ENCODE measurements at regions not wholly inside any gene's neighbourhood (a gene's known extent, or its start where the extent isn't known, plus 50 kb on each side); places are given as distances from the start of the nearest gene placed in this dataset.
"Not testable (repeated sequence)": the region's sequence is repeated elsewhere in the genome, so short reads cannot be mapped to it uniquely, and the experiment has no call there.

GRCh38 chr3:882533-882932, 210.3 kb upstream of the CNTN6 start:
- Histone ChIP-seq H3K27me3 (ENCODE audit: control insufficient read depth in 1 of 2, insufficient read depth in 2 of 2, low read length in 2 of 2) (no peaks in the 10 kb centered on the region), H3K36me3 (ENCODE audit: insufficient read depth, low read length) (no peaks in the 10 kb centered on the region), H3K4me1 (ENCODE audit: insufficient read depth, low read length) (no peaks in the 10 kb centered on the region), H3K27ac (ENCODE audit: low read depth, low read length) (no peak overlapping the region), H3K9me3 (ENCODE audit: low read length) (no peaks in the 10 kb centered on the region), H3K4me3 (ENCODE audit: low read depth in 1 of 2, low read length in 2 of 2) (no peak overlapping the region), H3K9ac (ENCODE audit: low read length) (no peak overlapping the region)

- Histone ChIP-seq H3K36me3 (ENCODE audit: insufficient read depth, low read length) (no peaks in the 10 kb centered on the region), H3K27ac (ENCODE audit: low read depth, low read length) (no peak overlapping the region), H3K4me1 (ENCODE audit: insufficient read depth, low read length) (no peaks in the 10 kb centered on the region), H3K27me3 (ENCODE audit: control insufficient read depth in 1 of 2, insufficient read depth in 2 of 2, low read length in 2 of 2) (no peaks in the 10 kb centered on the region), H3K9ac (ENCODE audit: low read length) (no peak overlapping the region), H3K9me3 (ENCODE audit: low read length) (no peaks in the 10 kb centered on the region), H3K4me3 (ENCODE audit: low read depth in 1 of 2, low read length in 2 of 2) (no peak overlapping the region)
Measured at GRCh38 chr3:901953-902778, 190.7 kb upstream of the CNTN6 start.

GRCh38 chr3:905217-905616, 187.6 kb upstream of the CNTN6 start:
- no peaks in the 10 kb centered on the region for H3K27me3 ChIP-seq (ENCODE audit: control insufficient read depth in 1 of 2, insufficient read depth in 2 of 2, low read length in 2 of 2)
- H3K4me3 ChIP-seq (ENCODE audit: low read depth in 1 of 2, low read length in 2 of 2), result no peak overlapping the region
- H3K36me3 ChIP-seq (ENCODE audit: insufficient read depth, low read length), result no peaks in the 10 kb centered on the region
- no peak overlapping the region for H3K27ac ChIP-seq (ENCODE audit: low read depth, low read length)
- H3K9me3 ChIP-seq (ENCODE audit: low read length), result no peaks in the 10 kb centered on the region
- no peak overlapping the region for H3K9ac ChIP-seq (ENCODE audit: low read length)
- H3K4me1 ChIP-seq (ENCODE audit: insufficient read depth, low read length), result no peaks in the 10 kb centered on the region

GRCh38 chr3:906739-907138, 186.1 kb upstream of the CNTN6 start:
- Histone ChIP-seq H3K36me3 (ENCODE audit: insufficient read depth, low read length) (no peaks in the 10 kb centered on the region), H3K9me3 (ENCODE audit: low read length) (no peaks in the 10 kb centered on the region), H3K4me1 (ENCODE audit: insufficient read depth, low read length) (no peaks in the 10 kb centered on the region), H3K4me3 (ENCODE audit: low read depth in 1 of 2, low read length in 2 of 2) (no peak overlapping the region), H3K27me3 (ENCODE audit: control insufficient read depth in 1 of 2, insufficient read depth in 2 of 2, low read length in 2 of 2) (no peaks in the 10 kb centered on the region), H3K9ac (ENCODE audit: low read length) (no peak overlapping the region), H3K27ac (ENCODE audit: low read depth, low read length) (no peak overlapping the region)

GRCh38 chr3:908839-909238, 184.0 kb upstream of the CNTN6 start:
- H3K4me1 ChIP-seq (ENCODE audit: insufficient read depth, low read length), result no peaks in the 10 kb centered on the region
- H3K9me3 ChIP-seq (ENCODE audit: low read length), result no peaks in the 10 kb centered on the region
- H3K9ac ChIP-seq (ENCODE audit: low read length), result no peak overlapping the region
- H3K4me3 ChIP-seq (ENCODE audit: low read depth in 1 of 2, low read length in 2 of 2), result no peak overlapping the region
- no peak overlapping the region for H3K27ac ChIP-seq (ENCODE audit: low read depth, low read length)
- no peaks in the 10 kb centered on the region for H3K36me3 ChIP-seq (ENCODE audit: insufficient read depth, low read length)
- no peaks in the 10 kb centered on the region for H3K27me3 ChIP-seq (ENCODE audit: control insufficient read depth in 1 of 2, insufficient read depth in 2 of 2, low read length in 2 of 2)

GRCh38 chr3:912717-913116, 180.1 kb upstream of the CNTN6 start:
- not testable (repeated sequence) for H3K9me3 ChIP-seq (ENCODE audit: low read length); H3K27me3 ChIP-seq (ENCODE audit: control insufficient read depth in 1 of 2, insufficient read depth in 2 of 2, low read length in 2 of 2); H3K9ac ChIP-seq (ENCODE audit: low read length); H3K27ac ChIP-seq (ENCODE audit: low read depth, low read length); H3K4me3 ChIP-seq (ENCODE audit: low read depth in 1 of 2, low read length in 2 of 2); H3K36me3 ChIP-seq (ENCODE audit: insufficient read depth, low read length); H3K4me1 ChIP-seq (ENCODE audit: insufficient read depth, low read length)

- Histone ChIP-seq H3K9ac (ENCODE audit: low read length) (no peak overlapping the region), H3K36me3 (ENCODE audit: insufficient read depth, low read length) (no peaks in the 10 kb centered on the region), H3K4me1 (ENCODE audit: insufficient read depth, low read length) (no peaks in the 10 kb centered on the region), H3K9me3 (ENCODE audit: low read length) (no peaks in the 10 kb centered on the region), H3K4me3 (ENCODE audit: low read depth in 1 of 2, low read length in 2 of 2) (no peak overlapping the region), H3K27me3 (ENCODE audit: control insufficient read depth in 1 of 2, insufficient read depth in 2 of 2, low read length in 2 of 2) (no peaks in the 10 kb centered on the region), H3K27ac (ENCODE audit: low read depth, low read length) (no peak overlapping the region)
Measured at GRCh38 chr3:923161-923910, 169.5 kb upstream of the CNTN6 start.

- H3K4me1 ChIP-seq (ENCODE audit: insufficient read depth, low read length), result no peaks in the 10 kb centered on the region
- H3K27ac ChIP-seq (ENCODE audit: low read depth, low read length), result no peak overlapping the region
- H3K36me3 ChIP-seq (ENCODE audit: insufficient read depth, low read length), result no peaks in the 10 kb centered on the region
- no peak overlapping the region for H3K9ac ChIP-seq (ENCODE audit: low read length)
- H3K27me3 ChIP-seq (ENCODE audit: control insufficient read depth in 1 of 2, insufficient read depth in 2 of 2, low read length in 2 of 2), result no peaks in the 10 kb centered on the region
- no peaks in the 10 kb centered on the region for H3K9me3 ChIP-seq (ENCODE audit: low read length)
- H3K4me3 ChIP-seq (ENCODE audit: low read depth in 1 of 2, low read length in 2 of 2), result no peak overlapping the region
Measured at GRCh38 chr3:930866-931265, 162.0 kb upstream of the CNTN6 start.

GRCh38 chr3:933326-933725, 159.5 kb upstream of the CNTN6 start:
- Histone ChIP-seq H3K27ac (ENCODE audit: low read depth, low read length) (no peak overlapping the region), H3K9me3 (ENCODE audit: low read length) (no peaks in the 10 kb centered on the region), H3K9ac (ENCODE audit: low read length) (no peak overlapping the region), H3K4me3 (ENCODE audit: low read depth in 1 of 2, low read length in 2 of 2) (no peak overlapping the region), H3K36me3 (ENCODE audit: insufficient read depth, low read length) (no peaks in the 10 kb centered on the region), H3K27me3 (ENCODE audit: control insufficient read depth in 1 of 2, insufficient read depth in 2 of 2, low read length in 2 of 2) (no peaks in the 10 kb centered on the region), H3K4me1 (ENCODE audit: insufficient read depth, low read length) (no peaks in the 10 kb centered on the region)

- no peaks in the 10 kb centered on the region for H3K4me1 ChIP-seq (ENCODE audit: insufficient read depth, low read length)
- H3K9ac ChIP-seq (ENCODE audit: low read length), result no peak overlapping the region
- H3K36me3 ChIP-seq (ENCODE audit: insufficient read depth, low read length), result no peaks in the 10 kb centered on the region
- no peaks in the 10 kb centered on the region for H3K9me3 ChIP-seq (ENCODE audit: low read length)
- no peak overlapping the region for H3K4me3 ChIP-seq (ENCODE audit: low read depth in 1 of 2, low read length in 2 of 2)
- H3K27ac ChIP-seq (ENCODE audit: low read depth, low read length), result no peak overlapping the region
- H3K27me3 ChIP-seq (ENCODE audit: control insufficient read depth in 1 of 2, insufficient read depth in 2 of 2, low read length in 2 of 2), result no peaks in the 10 kb centered on the region
Measured at GRCh38 chr3:944786-945185, 148.0 kb upstream of the CNTN6 start.

GRCh38 chr3:945738-946137, 147.1 kb upstream of the CNTN6 start:
- no peaks in the 10 kb centered on the region for H3K36me3 ChIP-seq (ENCODE audit: insufficient read depth, low read length)
- H3K4me3 ChIP-seq (ENCODE audit: low read depth in 1 of 2, low read length in 2 of 2), result no peak overlapping the region
- no peak overlapping the region for H3K27ac ChIP-seq (ENCODE audit: low read depth, low read length)
- H3K4me1 ChIP-seq (ENCODE audit: insufficient read depth, low read length), result no peaks in the 10 kb centered on the region
- H3K9me3 ChIP-seq (ENCODE audit: low read length), result no peaks in the 10 kb centered on the region
- H3K27me3 ChIP-seq (ENCODE audit: control insufficient read depth in 1 of 2, insufficient read depth in 2 of 2, low read length in 2 of 2), result no peaks in the 10 kb centered on the region
- no peak overlapping the region for H3K9ac ChIP-seq (ENCODE audit: low read length)

GRCh38 chr3:952906-953305, 139.9 kb upstream of the CNTN6 start:
- Histone ChIP-seq H3K4me1 (ENCODE audit: insufficient read depth, low read length) (no peaks in the 10 kb centered on the region), H3K27ac (ENCODE audit: low read depth, low read length) (no peak overlapping the region), H3K9me3 (ENCODE audit: low read length) (no peaks in the 10 kb centered on the region), H3K27me3 (ENCODE audit: control insufficient read depth in 1 of 2, insufficient read depth in 2 of 2, low read length in 2 of 2) (no peaks in the 10 kb centered on the region), H3K9ac (ENCODE audit: low read length) (no peak overlapping the region), H3K36me3 (ENCODE audit: insufficient read depth, low read length) (no peaks in the 10 kb centered on the region), H3K4me3 (ENCODE audit: low read depth in 1 of 2, low read length in 2 of 2) (no peak overlapping the region)
